K562 (cell line): ENCODE measurements at regions not wholly inside any gene's neighbourhood (a gene's known extent, or its start where the extent isn't known, plus 50 kb on each side); places are given as distances from the start of the nearest gene placed in this dataset.

Experiments
- ATAC-seq: fragments of 200-7000 bp; cut with Tn5 transposase; 3 replicates; pipeline ENCODE4 v1.9.1; 2020; ENCODE audit warnings: moderate library complexity
- BruUV-seq: library from RNA; stranded (reverse); fragments of 400-500 nt; replicated peaks from 2 replicates; lab custom pipeline; 2021; lab: Mats Ljungman, UMichigan
- CTCF ChIA-PET: fragments of 300-600 bp; formaldehyde crosslinking; extraction: SDS; loops from one replicate; lab custom pipeline; 2021; ENCODE audit warnings: low intra/inter-chr PET ratio; lab: Yijun Ruan, JAX
- POLR2A ChIA-PET: fragments of 300-600, 350-650 bp; sonication (Branson Sonifier 250); formaldehyde crosslinking; extraction: SDS; loops from one replicate; lab custom pipeline; 2021; ENCODE audit warnings: antibody characterized with exemption, inconsistent platforms; lab: Yijun Ruan, JAX
- DNase-seq, 4 experiments: peaks; one replicate each; pipeline versions ENCODE4 v3.0.0 to v3.0.0-alpha.2; 2011 to 2018; ENCODE audit warnings: low spot score in 3 of 4, mixed read lengths in 3 of 4; ENCODE audit errors: extremely low read depth in 1 of 4
- FAIRE-seq: peaks from 2 replicates; lab custom pipeline; 2011; peaks lifted over from hg19 to GRCh38; lab: Jason Lieb, UNC
- H2AFZ ChIP-seq: 2 replicates; pipeline ENCODE4 v1.6.0; 2011; ENCODE audit warnings: low read depth, low read length, control low read depth, inconsistent platforms
- H3K27ac ChIP-seq: fragments of 200-600 bp; 3 replicates; pipeline ENCODE4 v1.8.0; 2011; ENCODE audit warnings: low read depth, mild to moderate bottlenecking, control low read depth, inconsistent platforms, low read length, moderate library complexity, mixed read lengths; ENCODE audit errors: extremely low read depth
- H3K27me3 ChIP-seq, 2 experiments: fragments of 300-600 bp in 1 of 2; 2 replicates in 1 of 2; 3 replicates in 1 of 2; pipeline versions ENCODE4 v1.6.0 to v1.8.0; 2011; ENCODE audit warnings: inconsistent platforms in 2 of 2, low read length in 2 of 2, mild to moderate bottlenecking in 1 of 2, mixed read lengths in 1 of 2, moderate library complexity in 1 of 2; ENCODE audit not compliant: control insufficient read depth in 2 of 2, insufficient read depth in 2 of 2
- H3K36me3 ChIP-seq: fragments of 300-600 bp; 3 replicates; pipeline ENCODE4 v1.8.0; 2011; ENCODE audit warnings: mild to moderate bottlenecking, low read length, inconsistent platforms; ENCODE audit not compliant: control insufficient read depth, insufficient read depth
- H3K4me1 ChIP-seq, 2 experiments: fragments of 200-600 bp in 1 of 2; replicated peaks in 1 of 2; 2 replicates in 1 of 2; 3 replicates in 1 of 2; pipeline versions ENCODE4 v1.5.1 to v1.8.0; 2011; ENCODE audit warnings: inconsistent platforms in 2 of 2, low read length in 2 of 2, mild to moderate bottlenecking in 1 of 2, mixed read lengths in 1 of 2, moderate library complexity in 1 of 2; ENCODE audit not compliant: control insufficient read depth in 2 of 2, insufficient read depth in 2 of 2
- H3K4me2 ChIP-seq: 2 replicates; pipeline ENCODE4 v1.6.1; 2011; ENCODE audit warnings: low read length, control low read depth, inconsistent platforms, mixed read lengths; ENCODE audit not compliant: insufficient read depth
- H3K4me3 ChIP-seq: fragments of 200-600 bp; sonication (generic), shearing (Covaris generic); 2 replicates; pipeline ENCODE4 v1.5.1; 2016; ENCODE audit warnings: control low read depth, inconsistent platforms
- H3K79me2 ChIP-seq: fragments of 200-600 bp; 3 replicates; pipeline ENCODE4 v1.8.0; 2011; ENCODE audit warnings: low read length, inconsistent platforms; ENCODE audit not compliant: control insufficient read depth, insufficient read depth
- H3K9ac ChIP-seq, 2 experiments: 2 replicates each; pipeline versions ENCODE4 v1.6.0 to v1.6.1; 2011; ENCODE audit warnings: low read depth in 2 of 2, low read length in 2 of 2, control low read depth in 1 of 2, inconsistent platforms in 1 of 2, mild to moderate bottlenecking in 1 of 2, mixed read lengths in 1 of 2; ENCODE audit not compliant: insufficient read depth in 1 of 2
- H3K9me1 ChIP-seq: one replicate; pipeline ENCODE4 v1.6.0; 2011; ENCODE audit warnings: inconsistent platforms, mild to moderate bottlenecking, low read length, moderate library complexity; ENCODE audit not compliant: control insufficient read depth, insufficient read depth
- H3K9me3 ChIP-seq: replicated peaks from 2 replicates; pipeline ENCODE4 v1.5.1; 2011; ENCODE audit warnings: low read depth, low read length, inconsistent platforms; ENCODE audit not compliant: control insufficient read depth, insufficient read depth
- H4K20me1 ChIP-seq: replicated peaks from 2 replicates; pipeline ENCODE4 v1.6.1; 2011; ENCODE audit warnings: low read length, inconsistent platforms, mixed read lengths; ENCODE audit not compliant: control insufficient read depth, insufficient read depth
- ARID3A ChIP-seq: IDR thresholded peaks from 2 replicates; pipeline ENCODE4 v1.6.1; 2012; ENCODE audit warnings: low read depth, low read length, improper control_type of control experiment, borderline replicate concordance
- GATAD2A ChIP-seq: fragments of 450-650 bp; IDR thresholded peaks from 2 replicates; pipeline ENCODE4 v1.6.1; 2017
- ZBTB9 ChIP-seq: fragments of 450-650 bp; formaldehyde crosslinking; IDR thresholded peaks from 2 replicates; pipeline ENCODE4 v1.4.0; 2020; ENCODE audit warnings: mild to moderate bottlenecking, moderate library complexity
- WGBS: fragments of 100-300 bp; shearing (Covaris generic); methylation state at CpG from one replicate; pipeline ENCODE4 v1.1.6; 2016; ENCODE audit warnings: low coverage, mixed read lengths; ENCODE audit not compliant: insufficient coverage; ENCODE audit errors: missing lambda C conversion rate; 5-methylcytosine and 5-hydroxymethylcytosine counted together
- in situ Hi-C: fragments of 300-500 bp; cut with MboI; formaldehyde crosslinking; loops from 4 replicates; pipeline ENCODE4 v1.15.0; 2018; ENCODE audit warnings: inconsistent platforms, mixed read lengths
- intact Hi-C: fragments of 100-400 bp; cut with micrococcal nuclease; formaldehyde crosslinking; loops from 2 replicates; pipeline ENCODE4 v1.14.2; 2022

- BruUV-seq = no TSS peak
- FAIRE-seq = no peak
- Histone ChIP-seq H3K4me2 (no peak overlapping the region), H3K27me3 (peaks cover 33 to 59% of the 10 kb centered on the region in 2 experiments), H3K9me1 (no peaks in the 10 kb centered on the region), H3K27ac (no peak overlapping the region), H3K79me2 (no peaks in the 10 kb centered on the region), H3K9ac (no peak overlapping the region), H2AFZ (no peak overlapping the region), H3K4me3 (no peak overlapping the region), H3K9me3 (no peaks in the 10 kb centered on the region), H3K36me3 (no peaks in the 10 kb centered on the region), H4K20me1 (no peaks in the 10 kb centered on the region; the same call in 1 of the 2 replicates), H3K4me1 (no peaks in the 10 kb centered on the region)
- CTCF ChIA-PET = no interaction called here
- no peak; the same call in 2 of the 3 replicates for ATAC-seq
- TF ChIP-seq GATAD2A (no peak), ZBTB9 (CRISPR knock-in tag) (no peak), ARID3A (no peak)
- 3% methylated on average over 18 of the region's 21 CpGs for WGBS
- POLR2A ChIA-PET = no interaction called here
- in situ Hi-C loops = loop anchor here (5.0 kb wide), 1 partner anchor 108 kb away; no protein-coding TSS in a partner anchor
- DNase-seq = no peak
- intact Hi-C loops = no loop called here
Observed at GRCh38 chr6:167208819-167209576, 51.2 kb upstream of the GPR31 start.
